HG02798 (cell line): ENCODE measurements at regions not wholly inside any gene's neighbourhood (a gene's known extent, or its start where the extent isn't known, plus 50 kb on each side); places are given as distances from the start of the nearest gene placed in this dataset.

Experiments used
- ATAC-seq: cut with Tn5 transposase; IDR thresholded peaks from one replicate; pipeline ENCODE4 v1.9.1; 2021; ENCODE audit warnings: mild to moderate bottlenecking; ENCODE audit not compliant: unreplicated experiment, poor library complexity

DNA sequence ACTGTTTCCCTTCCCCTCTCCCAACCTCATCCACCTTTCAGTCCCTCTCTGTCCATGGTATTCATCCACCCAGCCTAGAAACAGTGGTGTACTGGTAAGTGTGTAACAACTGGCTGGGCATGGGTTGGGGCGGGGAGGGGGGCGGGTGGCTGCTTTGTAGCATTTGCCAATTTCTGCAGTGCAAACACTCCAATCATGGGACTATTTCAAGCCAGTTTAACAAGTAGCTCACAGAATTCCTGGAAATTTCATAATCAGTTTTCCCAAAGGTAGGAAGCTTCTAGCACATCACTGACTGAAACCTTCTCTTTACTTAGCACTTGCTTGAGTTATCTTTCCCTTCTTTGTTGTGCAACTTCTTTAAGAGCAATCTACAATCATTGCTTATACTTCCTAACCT, 100.8 kb upstream of the WASF3 start:
- ATAC-seq, result no peak

- ATAC-seq, result no peak
These were observed 100.3 kb upstream of the WASF3 start for GRCh38 chr13:26457212-26457611.

- no peak for ATAC-seq
These were observed 99.2 kb upstream of the WASF3 start for GRCh38 chr13:26458196-26458749.

- no peak for ATAC-seq
These were observed 98.0 kb upstream of the WASF3 start for GRCh38 chr13:26459276-26460131.

GRCh38 chr13:26460648-26461047, 96.8 kb upstream of the WASF3 start:
- no peak for ATAC-seq

DNA sequence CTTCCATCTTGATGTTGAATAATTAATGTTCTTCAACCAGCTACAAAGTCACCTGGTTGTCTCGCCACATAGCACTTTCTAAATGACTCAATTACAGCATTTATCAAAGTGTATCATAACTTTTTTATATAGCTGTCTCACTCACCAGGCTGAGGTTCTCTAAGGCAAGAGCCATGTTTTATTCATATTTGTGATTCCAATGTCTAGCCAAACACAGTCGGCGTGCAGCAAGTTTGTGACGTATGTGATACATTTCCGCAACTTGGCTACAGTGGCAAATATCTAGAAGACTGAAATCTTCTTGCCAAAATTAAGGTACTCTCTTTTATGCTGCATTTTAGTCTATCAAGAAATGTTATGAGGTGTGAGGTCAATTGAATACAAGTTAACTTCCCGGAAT, 94.2 kb upstream of the WASF3 start:
- ATAC-seq, result no peak

DNA sequence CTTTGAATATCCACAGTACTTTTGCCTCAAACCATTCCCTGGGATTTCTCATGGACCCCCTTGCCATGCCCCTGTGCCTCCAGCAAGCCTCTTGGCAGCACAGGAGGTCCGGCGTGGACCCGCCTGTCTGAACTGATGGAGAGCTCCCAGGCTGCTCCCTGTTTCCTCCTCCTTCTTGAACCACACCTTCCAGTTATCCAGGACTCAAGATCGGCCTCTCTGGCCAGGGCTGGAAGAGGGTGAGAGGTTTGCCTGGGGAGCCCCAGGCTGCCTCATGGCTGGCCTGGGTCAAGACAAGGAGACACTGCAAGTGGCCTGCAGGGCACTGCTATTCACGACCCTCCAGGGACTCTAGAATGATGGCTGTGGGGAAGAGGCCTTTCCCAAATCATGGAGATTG, 93.6 kb upstream of the WASF3 start:
- no peak for ATAC-seq

DNA sequence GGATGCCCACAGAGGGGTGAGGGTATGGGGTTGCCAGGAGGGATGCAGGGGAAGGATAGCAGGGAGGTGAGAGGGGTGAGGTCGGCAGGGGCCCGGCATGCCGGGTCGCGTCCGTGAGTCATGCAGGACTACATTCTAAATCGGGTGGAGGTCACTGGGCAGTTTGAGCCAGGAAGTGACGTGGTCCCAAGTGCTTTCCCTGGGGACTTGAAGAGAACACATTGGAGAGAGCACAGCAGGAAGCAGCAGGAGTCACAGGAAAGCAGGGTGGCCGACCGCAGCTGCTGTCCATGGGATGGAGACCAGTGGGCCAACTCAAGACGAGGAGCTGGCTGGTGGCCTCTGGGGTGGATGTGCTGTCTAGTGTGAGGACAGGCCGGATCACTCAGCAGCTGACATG, 92.0 kb upstream of the WASF3 start:
- no peak for ATAC-seq

DNA sequence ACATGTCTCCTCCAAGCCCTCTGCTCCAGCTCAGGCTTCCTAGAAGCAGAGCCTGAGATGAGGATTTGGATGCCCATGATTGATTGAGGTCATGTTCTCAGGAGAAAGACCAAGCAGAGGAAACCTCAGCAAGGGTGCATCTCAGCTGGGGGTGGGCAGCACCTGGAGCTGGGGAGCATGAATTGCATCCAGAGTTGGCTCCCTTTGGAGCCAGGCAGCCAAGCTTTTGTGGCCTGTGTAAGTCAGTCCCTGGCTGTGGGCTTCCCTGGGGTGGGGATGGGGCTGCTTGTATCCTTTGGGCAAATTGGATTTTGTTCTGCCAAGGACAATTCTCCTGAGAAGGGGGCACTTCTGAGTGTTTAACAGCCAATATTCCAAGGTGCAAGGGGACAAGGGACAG, 91.5 kb upstream of the WASF3 start:
- no peak for ATAC-seq

- ATAC-seq, result no peak
These were observed 89.2 kb upstream of the WASF3 start for GRCh38 chr13:26468265-26468801.

- ATAC-seq, result no peak
These were observed 87.9 kb upstream of the WASF3 start for GRCh38 chr13:26469602-26470001.

GRCh38 chr13:26471807-26472206, 85.7 kb upstream of the WASF3 start:
- no peak for ATAC-seq

DNA sequence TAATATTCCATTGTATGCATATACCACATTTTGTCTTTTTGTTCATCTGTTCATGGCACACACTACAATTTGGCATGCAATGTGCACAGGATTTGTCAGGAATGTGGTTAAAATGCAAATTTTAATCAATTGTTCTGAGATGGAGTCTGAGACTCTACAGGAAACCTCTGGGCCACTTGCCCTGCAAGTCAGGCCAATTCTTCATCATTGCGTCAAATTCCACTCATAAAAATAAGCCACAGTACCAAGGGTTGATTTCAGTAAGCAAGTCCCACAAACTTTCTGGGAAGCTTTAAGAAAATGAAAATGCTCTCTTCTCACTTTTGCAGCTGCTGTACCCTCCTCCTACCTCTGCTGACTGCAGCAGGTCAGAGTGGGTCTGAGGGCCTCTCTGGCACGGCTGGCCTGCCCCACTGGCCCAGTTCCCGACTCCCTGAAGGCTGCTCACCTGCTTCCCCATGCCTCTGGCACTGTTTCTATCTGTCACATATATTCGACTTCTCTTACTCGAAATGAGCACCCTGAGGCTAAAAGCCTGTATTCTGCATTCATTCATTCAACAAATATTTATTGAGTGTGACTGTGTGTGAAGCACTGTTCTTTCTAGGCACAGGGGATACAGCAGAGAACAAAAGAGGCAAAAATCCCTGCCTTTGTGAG, 83.8 kb upstream of the WASF3 start:
- no peak for ATAC-seq

DNA sequence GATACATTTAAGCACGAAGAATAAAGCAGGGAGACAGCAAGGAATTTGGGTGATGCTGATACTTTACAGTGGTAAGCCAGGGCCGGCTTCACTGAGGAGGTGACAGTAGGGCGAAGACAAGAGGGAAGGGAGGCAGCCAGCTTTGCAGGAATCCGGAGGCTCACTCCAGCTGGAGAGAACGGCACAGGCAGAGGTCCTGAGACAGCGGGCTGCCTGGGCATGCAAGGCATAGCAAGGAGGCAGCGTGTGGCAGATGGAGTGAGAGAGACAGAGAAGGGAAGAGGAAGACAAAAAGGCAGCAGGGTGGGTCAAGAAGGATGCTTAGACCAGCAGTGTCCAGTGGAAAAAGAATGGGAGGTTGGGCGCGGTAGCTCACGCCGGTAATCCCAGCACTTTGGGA, 83.2 kb upstream of the WASF3 start:
- ATAC-seq, result no peak

DNA sequence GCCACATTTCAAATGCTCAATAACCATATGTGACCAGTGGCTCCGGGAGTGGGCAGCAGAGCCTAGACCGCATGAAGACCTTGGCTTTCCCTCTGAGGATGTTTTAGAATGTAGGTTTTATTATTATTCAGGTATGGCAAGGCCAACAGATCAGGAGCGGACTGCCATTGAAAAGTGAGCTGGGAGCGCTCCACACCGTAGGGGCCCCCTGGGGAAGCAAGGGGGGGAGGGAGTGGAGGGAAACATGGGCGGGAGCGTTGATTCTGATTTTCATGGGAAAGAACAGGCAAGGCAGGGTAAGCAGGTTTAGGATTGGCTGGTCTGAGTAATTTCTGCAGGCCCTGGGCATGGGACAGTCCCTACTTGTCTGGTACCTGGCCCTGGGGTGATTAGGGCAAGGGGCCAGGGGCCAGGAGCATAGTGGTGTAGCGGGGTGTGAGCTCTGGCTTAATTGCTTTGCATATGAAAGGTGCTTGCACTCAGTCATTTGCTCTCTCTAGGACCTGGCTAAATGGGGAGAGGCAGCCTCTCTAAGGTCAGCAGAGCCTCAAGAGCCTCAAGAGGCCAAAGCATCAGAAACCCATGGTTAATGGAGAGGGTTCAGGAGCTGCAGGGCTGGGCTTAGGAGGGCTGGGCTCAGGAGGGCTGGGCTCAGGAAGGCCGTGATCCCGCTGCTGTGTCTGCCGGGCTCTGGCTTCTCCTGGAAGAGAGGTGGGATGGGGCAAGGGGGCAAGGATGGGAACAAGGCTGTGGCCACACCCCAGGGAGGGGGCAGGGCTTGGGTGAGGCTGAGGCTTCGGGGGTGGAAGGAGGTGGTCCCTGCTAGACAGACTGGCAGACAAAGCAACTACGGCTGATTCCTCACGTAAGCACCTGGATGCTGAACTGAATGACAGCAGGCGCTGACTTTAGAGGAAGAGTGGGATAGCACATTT, 82.0 kb upstream of the WASF3 start:
- ATAC-seq, result no peak

DNA sequence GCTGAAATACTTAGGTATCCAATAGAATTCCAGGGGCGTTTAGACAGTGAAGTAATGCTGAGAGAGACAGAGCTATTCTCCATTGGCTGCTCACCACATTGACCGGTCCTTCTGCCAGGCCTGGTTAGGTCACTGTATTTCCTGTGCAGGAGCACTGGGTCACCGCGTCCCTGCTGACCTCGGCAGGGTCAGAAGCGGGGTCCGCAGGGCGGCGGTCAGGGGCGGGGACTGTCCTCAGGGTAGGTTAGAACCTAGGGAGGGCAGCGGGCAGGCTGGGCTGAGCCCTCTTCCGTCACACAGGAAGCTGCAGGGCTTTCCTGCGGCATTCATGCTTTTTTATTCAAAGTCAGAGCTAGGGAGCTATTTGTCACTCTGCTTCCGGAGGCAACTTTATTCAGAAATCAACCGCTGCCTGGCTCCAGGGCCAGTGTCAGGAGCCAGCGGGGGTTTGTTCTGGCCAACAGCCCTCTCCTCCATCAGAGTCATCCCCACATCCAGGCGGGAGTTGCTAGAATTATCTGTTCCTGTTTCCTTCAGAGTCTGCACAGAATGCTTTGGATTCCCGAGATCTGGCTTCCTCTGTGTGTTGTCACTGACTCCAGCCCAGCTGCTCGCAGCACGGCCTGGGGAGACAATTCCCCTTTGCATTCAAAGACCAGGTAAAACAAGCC, 81.2 kb upstream of the WASF3 start:
- ATAC-seq, result no peak

GRCh38 chr13:26476782-26477142, 80.7 kb upstream of the WASF3 start:
- no peak for ATAC-seq

DNA sequence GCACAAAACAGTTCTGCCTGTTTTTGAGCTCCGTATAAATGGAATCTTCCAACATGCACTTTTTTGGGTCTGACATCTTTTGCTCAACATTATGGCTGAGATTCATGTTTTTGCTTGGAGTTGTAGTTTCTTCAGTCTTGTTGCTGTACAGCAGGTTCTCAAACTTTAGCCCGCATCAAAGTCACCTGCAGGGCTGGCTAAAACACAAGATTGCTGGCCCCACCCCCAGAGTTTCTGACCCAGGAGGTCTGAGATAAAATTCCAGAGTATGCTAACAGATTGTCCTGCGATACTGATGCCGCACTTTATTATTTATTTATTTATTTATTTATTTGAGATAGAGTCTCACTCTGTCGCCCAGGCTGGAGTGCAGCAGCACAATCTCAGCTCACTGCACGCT, 79.8 kb upstream of the WASF3 start:
- no peak for ATAC-seq

DNA sequence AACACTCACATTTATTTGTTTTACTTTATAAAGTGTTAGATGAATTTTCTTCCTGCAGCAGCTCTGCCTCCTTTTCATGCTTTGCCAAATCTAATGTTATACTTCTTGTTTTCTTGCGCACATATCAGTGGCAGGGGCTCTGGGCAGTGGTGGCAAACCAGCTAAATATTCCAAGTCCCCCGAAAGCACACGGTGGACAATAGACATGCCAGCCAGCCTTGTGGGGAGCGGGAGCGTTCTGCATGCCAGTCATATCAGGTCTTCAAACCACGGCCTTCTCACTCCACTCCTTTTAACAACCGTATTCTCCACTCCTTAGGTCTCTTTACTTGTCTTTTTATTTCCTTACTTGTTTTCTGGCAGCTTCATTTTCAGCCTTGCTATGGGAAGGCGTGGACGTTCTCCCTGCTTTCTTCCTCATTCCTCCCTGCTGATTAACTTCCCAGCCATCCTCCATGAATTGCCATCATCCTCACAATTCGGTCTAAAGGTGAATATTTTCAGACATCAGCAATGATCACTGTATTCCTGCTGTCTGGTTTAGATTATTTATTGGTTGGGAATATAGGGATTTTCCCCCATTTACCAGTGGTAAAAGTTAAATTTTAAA, 77.1 kb upstream of the WASF3 start:
- ATAC-seq, result no peak
